ENCODE measurements at regions not wholly inside any gene's neighbourhood (a gene's known extent, or its start where the extent isn't known, plus 50 kb on each side); places are given as distances from the start of the nearest gene placed in this dataset.

DNA sequence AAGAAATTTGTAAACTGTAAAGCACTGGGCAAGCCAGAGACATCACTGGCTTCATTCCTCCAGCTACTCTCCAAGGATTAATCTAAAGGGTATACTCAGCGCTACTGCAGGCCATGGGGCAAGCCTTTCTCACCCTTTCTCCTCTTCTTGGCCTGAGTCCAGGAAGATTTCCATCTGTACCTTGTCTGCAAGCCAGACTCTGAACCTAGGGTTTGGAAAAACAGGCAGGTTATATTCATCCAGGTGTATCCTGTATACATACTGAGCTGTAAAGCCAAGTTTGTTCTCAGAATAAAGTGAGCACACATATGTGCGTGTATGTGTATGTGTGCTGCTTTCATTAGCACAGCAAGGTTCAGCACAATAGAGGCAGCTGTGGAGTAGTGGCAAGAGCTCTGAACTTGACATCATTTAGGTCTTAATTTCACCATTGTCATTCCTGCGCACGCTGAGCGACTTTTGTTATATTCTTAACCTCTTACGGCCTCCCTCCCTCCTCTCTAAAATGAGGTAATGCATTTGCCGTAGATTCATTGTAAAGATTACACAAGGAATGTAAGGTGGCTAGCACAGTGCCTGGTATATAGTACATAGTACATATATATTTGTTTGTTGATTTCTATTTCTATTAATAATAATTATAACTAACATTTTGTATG lies 128.1 kb upstream of the JUN start:
- DNase-seq (ENCODE audit: low read depth in 2 of 2): no peak

DNA sequence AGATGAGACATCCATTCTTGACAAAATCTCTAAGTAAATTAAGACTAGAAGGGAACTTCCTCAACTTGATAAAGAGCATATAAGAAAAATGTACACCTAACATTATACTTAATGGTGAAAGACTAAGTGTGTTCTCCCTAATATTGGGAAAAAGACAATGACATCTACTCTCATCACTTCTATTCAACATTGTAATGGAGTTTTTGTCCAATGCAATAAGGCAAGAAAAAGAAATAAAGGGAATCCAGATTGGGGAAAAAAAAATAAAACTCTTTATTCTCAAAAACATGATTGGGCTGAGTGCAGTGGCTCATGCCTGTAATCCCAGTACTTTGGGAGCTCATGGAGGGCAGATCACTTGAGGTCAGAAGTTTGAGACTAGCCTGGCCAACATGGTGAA lies 131.1 kb upstream of the JUN start:
- DNase-seq (ENCODE audit: low read depth in 2 of 2): no peak

DNA sequence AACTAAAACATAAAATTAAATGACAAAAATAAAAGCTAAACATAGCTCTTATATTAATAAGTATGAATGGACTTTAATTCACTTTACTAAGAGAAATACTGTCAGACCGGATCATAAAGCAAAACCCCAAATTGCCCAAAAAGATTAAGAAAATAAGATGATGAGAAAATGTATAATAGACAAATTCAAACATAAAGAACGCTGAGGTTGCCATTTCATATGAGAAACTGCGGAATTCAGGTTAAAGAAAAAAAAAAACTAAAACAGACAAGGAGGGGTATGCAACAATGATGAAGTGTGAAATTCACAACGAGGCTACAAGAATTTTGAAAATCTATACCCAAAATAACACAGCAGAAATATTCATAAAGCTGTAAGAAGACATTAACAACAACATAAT lies 133.6 kb upstream of the JUN start:
- no peak for DNase-seq (ENCODE audit: low read depth in 2 of 2)

DNA sequence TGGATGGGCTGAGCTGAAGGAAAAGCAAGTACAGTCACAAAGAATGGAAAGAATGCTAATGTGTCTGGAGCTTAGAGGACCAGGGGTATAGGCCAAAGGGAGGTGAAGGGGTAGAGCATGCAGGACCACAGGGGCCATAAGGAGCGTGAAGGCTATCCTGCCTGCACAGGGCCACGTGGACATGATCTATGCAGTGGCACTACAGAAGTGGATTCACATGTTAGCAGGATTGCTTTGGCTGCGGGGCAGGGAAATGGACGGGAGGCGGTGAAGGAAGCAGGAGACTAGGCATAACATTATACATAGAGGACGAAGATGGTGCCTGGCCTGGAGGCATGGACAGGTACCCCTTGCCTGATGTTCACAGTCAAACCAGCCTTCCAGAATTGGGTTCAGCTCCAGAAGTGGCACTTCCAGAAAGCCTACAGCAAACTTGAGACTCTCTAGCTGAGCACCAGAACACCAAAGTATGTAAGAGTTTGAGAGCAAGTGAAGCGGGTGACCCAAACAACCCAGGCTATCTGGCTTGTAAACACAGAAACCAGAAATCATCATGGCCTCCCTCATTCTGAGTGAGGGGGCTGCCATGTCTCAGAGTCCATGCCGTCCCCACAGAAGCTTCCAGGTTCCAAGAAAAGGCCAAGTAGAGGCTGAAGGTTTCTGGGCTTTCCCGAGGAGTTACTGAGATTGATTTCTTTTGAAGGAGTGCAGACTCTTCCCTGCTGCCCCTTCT lies 135.5 kb upstream of the JUN start:
- DNase-seq (ENCODE audit: low read depth in 2 of 2): no peak

DNA sequence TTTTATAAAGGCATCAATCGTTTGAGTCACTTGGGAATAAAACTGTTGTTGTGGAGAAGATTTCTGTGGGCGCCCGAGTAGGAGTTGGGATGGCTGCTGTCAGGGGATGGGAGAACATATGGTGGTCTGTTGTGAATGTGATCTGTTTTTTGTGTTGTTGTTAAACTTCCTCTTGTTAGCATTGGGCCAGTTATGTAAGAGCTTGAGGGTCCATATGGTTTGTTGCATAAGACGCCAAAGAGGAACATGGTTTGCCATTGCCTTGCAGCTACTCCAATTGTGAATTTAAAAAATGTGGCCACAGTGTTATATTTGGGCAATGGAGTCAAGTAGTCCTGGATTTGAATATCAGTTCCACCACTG lies 136.1 kb upstream of the JUN start:
- no peak for DNase-seq (ENCODE audit: low read depth in 2 of 2)

DNA sequence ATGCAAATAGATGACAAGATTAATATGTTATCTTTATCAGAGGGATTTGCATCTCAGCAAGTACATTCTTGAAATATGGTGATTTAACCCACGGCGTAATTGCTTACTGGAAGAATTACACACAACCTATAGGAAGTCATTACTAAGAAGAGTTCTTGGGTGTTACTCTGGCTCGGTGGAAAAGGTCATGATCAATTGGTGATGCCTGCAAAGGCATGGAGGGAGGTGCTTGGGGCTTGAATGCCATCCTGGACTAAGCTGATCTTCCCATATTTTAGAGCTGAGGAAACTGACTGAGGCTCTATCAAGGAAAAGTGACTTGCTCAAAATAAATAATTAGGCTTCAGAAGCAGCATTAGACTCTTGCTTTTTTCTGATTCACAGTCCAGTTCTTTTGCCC lies 137.5 kb upstream of the JUN start:
- DNase-seq (ENCODE audit: low read depth in 2 of 2): no peak

DNA sequence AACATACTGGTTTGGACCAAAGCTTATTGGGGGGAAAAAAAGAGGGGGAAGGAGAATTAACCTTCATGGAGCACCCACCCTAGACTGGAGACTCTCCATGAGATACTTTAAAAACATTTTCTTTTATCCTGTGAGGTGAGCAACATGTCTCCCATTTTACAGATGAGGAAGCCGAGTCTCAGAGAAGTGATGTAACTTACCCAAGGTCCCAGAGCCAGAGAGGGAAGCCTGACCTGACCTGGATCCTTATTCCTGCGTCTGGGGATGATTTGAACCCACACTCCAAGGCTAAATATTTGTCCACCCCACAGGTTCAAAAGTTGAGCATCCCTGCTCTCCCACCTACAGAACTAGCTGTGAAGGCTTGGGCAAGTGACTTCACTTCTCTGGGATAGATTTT lies 137.9 kb upstream of the JUN start:
- DNase-seq (ENCODE audit: low read depth in 2 of 2): no peak

DNA sequence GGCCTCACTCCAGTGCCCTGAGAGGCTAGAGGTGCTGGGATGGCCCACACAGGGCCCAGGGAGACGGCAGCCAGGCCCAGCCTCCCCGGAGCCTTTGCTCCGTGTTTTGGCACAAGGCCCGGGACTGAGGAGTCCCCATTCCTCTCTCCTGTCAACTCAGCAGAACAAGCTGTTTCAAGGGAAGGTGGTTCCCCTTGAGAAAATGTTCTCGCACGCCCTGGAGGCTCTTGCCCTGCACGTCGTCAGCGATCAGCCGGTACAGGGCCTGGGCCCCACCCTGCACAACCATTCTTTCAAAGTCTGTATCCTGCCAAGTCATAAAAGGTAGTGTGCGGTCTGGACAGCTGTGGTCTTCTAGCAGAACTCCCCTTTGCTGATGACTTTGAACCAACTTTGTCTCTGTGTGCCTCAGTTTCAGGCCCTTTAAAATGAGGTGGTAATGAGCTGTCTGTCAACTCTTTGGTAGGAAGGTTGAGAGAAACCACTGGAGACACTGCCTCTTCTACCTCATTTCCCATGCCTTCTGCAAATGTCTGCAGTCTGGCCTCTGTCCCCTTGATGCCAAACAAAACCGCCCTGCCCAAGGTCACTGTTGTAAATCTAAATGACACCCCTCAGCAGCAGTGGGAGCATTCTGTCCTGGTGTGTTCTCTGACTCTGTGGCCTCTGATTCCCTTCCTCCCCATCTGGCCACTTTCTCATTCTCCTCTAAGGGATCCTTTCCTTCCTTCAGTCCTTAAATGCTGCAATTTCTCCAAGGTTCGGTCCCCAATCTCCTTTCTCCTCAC lies 138.6 kb upstream of the JUN start:
- no peak for DNase-seq (ENCODE audit: low read depth in 2 of 2)

DNA sequence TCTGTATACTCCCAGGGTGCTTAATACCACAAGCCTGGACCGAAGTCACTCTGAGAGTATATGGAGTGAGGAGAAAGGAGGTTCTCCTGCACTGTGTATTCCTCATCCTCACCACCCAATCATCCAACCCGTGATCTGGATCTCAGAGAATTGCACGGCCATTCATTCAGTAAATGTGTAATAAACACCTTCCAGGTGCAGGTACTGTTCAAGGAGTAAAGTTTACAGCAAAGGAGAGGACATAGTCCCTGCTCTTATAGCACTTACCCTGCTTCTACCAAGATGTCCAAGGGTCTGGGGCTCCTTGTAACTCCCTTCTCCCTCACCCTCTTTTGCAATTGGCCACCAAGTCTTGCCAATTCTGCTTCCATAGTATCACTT lies 139.2 kb upstream of the JUN start:
- no peak for DNase-seq (ENCODE audit: low read depth in 2 of 2)

DNA sequence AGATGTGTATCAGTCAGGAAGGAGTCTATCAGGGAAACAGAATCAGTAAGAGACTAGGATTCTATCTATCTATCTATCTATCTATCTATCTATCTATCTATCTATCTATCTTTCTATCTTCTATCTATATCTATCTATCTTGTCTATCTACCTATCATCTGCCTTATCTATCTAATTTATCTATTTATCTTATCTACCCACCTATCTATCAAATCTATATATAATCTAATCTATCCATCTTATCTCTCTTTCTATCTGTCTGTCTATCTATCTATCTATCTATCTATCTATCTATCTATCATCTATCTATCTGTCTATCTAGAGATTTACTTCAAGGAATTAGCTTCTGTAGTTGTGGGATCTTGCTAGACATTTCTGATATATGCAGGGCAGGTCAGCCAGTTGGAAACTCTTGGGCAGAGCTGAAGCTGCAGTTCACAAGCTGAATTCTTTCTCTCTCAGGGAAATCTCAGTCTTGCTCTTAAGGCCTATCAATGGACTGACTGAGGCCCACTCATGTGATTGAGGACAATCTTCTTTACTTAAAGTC lies 140.2 kb upstream of the JUN start:
- DNase-seq (ENCODE audit: low read depth in 2 of 2): no peak

DNA sequence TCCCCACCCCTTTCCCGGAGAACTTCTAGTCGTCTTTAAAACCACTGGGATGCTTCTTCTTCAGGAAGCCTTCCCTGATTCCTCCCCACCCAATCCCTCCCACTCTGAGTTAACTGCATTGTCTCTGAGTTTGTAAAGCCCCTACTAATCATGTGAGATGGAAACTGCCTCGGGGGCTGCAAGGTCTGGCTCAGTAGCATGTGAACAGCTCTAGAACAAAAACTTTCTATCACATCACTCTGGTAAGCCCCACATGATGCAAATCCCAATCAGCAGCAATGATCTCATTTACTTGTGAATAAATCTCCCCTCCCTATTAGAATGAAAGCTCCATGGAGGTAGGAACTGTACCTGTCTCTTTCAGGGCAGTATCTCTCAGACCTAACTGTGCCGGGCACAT lies 141.0 kb upstream of the JUN start:
- DNase-seq (ENCODE audit: low read depth in 2 of 2): no peak

DNA sequence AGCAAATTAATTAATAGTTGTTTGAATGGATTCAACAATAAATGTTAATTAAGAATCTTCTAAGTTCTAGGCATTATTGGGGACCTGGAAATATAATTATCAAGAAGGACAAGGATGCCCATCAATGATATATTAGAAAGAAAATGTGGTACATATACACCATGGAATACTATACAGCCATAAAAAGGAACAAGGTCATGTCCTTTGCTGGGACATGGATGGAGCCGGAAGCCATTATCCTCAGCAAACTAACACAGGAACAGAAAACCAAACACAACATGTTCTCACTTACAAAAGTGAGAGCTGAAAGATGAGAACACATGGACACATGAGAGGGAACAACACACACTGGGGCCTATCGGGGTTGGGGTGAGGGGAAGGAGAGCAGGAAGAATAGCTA lies 141.4 kb upstream of the JUN start:
- DNase-seq (ENCODE audit: low read depth in 2 of 2): no peak

DNA sequence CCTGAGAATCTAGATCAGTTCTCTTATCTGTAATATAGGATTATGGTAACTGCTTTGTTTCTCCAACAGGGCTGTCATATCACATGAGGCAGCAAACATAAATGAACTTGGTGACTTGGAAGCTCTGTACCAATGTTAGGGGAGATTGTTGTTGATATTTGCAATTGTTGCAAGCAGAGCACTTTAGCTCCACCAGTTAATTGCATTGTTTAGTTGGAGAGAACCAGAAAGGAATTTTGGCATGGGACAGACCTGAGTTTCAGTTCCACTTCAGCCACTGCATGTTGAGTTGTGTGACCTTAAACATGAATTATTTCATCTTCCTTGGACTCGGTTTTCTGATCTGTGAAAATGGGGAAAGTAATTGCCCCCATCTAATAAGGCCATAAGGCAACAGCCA lies 142.3 kb upstream of the JUN start:
- DNase-seq (ENCODE audit: low read depth in 2 of 2): no peak

DNA sequence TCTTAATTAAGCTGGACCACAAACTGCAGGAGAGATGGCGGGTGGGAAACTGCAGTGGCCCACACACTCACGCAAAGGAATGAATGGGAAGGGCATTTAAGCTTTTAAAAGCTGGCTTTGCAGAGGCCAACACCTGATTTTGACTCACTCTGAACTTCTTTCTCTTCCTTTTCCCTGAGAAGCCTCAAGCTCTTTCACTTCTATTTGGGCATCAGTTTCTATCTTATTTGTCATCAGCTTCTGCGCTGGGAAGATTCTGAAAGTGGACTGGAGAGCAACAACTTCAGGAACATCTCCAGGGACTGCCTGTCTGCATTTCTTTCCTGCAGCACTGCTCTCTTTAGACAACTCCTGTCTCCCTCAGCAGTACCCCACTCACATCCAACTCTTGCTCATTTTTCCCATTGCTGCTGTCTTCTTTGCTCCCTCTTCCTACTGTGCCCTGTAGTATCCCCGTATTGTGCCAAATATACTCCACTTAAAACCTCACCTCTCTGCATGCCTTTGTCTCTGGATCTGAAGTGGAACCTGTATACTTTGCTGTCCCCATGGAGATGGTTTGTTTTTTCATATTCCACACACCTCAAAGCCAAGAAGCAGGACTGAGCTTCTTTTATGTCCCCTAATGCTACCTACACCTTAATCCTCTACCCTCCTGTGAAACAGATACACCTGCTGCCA lies 143.3 kb upstream of the JUN start:
- DNase-seq (ENCODE audit: low read depth in 2 of 2): no peak

DNA sequence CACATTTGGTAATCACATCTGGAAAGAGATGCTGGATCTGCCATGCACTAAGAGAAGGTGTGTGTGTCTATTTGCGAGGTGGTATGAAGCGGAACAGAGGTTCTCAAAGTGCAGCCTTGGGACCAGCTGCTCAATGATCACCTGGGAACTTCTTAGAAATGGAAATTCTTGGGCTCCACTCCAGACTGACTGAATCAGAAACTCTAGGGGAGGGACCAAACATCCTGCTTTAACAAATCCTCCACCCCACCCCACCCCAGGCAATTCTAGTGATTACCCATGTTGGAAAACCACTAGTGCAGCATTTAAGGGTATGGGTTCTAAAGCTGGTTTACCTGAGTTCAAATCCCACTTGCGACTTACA lies 143.9 kb upstream of the JUN start:
- no peak for DNase-seq (ENCODE audit: low read depth in 2 of 2)

DNA sequence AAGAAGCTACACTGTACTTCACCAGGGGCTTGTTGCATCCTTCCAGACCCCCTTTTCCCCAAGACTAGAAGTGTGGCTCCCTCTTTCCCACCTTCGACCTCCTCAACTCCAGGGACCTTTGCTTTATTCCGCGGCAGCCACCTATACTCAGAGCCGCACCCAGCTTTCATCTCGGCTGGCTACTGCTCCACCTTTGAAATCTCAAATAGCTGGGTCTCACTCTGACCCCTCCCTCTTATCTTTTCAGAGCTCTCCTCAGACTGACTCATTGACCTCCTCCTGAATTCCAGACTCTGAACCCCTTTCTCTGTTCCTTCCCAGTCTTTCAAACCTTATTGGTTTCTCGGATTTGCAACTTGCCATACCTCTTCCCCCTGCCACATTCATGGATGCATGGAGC lies 144.7 kb upstream of the JUN start:
- DNase-seq (ENCODE audit: low read depth in 2 of 2): no peak

DNA sequence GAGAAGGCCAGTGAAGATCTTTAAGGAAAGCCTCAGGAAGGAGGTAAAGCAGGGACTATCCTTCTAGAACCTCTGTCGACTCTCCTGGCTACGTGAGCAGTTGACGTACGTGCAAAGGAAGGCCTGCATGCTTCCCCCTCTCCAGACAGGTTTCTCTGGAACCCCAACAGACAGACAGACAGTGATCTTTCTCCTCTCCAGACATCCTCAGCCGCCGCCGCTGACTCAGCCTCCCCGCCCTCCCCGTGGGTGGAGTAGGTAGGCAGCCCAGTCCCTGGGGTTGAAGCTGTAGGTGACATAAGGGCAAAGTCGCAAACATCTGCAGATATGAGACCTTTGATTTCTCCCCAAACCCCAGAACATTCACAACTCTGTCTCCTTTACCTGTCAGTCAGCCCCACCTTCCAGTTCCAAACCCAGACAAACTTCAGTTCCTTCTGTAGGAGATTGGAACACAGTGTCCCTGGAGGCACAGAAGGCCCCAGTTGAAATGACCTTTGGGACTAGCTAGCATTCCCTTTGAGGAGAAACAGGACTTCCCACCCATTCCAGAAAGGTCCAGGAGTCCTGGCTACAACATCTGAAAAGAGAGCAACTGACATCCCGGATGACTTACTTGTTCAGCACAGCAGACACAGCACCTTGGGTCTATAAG lies 146.0 kb upstream of the JUN start:
- peak; percentile 54 to 78 for DNase-seq (ENCODE audit: low read depth in 2 of 2)

DNA sequence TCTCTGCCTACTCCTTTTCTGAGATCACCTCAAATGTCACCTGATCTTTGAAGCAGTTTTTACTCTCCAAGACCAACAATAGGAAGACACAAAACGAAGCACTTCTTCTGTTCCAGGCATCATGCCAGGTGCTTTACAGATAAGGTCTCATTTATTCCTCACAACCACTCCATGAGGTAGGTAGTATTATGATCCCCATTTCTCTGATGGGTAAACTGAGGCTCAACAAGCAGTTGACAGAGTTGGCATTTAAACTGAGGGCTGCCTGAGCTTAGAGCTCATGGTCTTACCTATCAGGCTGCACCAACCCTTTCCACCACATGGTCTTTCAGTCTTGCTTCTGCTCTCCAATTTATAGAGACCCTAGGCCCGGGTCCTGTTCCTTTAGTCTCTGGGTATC lies 147.2 kb upstream of the JUN start:
- DNase-seq (ENCODE audit: low read depth in 2 of 2): no peak

DNA sequence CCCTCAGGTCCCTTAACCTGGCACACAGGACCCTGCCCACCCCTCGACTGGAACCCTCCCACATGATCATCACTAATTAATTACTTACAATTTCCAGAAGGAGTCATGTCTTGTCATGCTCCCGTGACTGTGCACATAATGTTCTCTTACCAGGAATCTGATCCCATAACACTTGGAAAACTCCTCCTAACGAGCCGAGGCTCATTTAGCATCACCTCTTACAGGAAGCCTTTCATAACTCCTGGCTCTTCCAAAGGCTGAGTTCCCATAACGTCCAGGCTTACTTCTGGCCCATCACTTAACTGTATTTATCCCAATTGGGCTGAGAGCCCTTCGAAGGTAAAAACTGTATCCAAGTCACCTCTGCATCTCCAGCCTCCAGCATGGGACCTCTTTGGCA lies 147.9 kb upstream of the JUN start:
- no peak for DNase-seq (ENCODE audit: low read depth in 2 of 2)

DNA sequence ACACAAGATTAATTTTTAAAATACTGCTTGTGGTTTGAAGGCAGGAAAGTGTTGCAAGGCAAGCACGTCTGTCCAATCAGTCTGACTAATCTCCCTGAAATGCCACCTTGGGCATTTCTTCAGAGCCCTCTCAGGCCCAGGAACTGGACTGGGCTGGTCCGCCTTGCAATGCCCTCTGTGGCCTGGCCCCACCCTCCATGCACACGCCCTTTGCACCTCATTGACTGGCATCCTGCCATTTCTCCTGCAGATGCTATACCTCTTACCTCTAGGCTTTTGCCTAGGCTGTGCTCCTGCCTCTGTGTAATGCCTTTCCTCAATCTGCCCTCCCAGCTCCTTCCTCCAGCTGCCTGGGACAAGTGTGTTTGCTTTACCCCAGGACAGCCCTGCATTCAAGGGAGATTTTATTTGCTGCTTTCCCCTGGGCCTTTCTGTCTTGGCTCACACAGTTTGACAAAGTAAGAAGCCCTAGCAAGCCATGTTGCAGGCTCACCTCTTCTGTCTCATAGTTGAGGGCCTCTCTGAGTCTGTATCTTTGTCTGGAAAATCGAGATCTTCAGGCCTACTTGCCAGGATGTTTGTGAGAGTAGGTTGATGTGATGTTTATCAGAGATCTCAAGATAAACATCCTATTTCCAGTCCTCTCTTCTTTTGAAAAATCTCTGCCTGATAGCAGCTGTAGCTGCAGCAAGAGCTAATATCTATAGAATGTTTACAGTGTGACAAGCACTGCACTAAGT lies 149.2 kb upstream of the JUN start:
- DNase-seq (ENCODE audit: low read depth in 2 of 2): no peak

DNA sequence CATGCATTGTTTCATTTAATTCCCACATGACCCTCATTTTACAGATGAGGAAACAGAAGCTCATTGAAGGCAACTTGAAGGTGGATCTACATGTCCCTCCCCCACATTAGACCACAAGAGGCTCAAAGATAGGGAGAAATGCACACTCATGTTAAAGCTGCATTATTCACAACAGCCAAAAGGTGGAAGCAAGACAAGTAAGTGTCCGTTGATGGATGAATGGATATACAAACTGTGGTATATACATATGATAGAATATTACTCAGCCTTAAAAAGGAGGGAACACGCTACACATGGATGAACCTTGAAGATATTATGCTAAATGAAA lies 149.7 kb upstream of the JUN start:
- DNase-seq (ENCODE audit: low read depth in 2 of 2): no peak
